ENCODE measurements at regions not wholly inside any gene's neighbourhood (a gene's known extent, or its start where the extent isn't known, plus 50 kb on each side); places are given as distances from the start of the nearest gene placed in this dataset.
A peak's percentile ranks its signal among the peaks of the same experiment; 100 is the strongest.

GRCh38 chr4:156053174-156053573 lies 99.5 kb upstream of the CTSO start:
- DNase-seq: no peak

- no peak for DNase-seq
Measured at GRCh38 chr4:156052116-156052515, 98.5 kb upstream of the CTSO start.

DNA sequence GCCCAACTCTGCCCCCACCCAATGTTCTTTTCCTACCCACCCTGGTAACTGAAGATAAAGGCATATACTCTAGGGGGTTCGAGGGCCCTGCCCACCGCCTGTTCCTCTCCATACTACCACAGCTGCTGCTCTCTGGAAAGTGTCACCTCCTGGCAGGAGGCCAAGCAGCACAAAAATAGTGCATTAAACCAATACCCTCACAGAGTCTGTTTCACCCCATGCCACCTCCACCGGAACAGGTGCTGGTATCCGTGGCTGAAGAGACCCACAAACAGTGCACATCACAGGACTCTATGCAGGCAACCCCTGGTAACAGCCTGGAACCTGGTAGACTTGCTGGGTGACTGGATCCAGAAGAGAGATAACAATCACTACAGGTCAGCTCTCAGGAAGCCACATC lies 85.1 kb upstream of the CTSO start:
- peak; percentile 83 for DNase-seq

GRCh38 chr4:156036496-156036895 lies 82.8 kb upstream of the CTSO start:
- no peak for DNase-seq

- no peak for DNase-seq
Measured at GRCh38 chr4:156029691-156030090, 76.0 kb upstream of the CTSO start.

DNA sequence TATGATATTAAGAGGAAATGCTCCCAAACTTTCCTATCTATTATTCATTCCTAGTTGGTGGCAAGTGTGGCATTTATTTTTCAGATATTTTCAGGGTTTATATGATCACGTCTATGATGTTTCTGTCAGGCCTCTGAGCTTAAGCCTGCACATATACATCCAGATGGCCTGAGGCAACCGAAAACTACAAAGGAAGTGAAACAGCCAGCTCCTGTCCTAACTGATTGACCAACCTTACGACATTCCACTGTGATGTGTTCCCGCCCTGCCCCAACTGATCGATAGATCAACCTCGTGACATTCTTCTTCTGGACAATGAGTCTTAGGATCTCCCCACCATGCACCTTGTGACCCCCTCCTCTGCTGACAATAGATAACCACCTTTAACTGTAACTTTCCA lies 67.6 kb upstream of the CTSO start:
- DNase-seq: no peak

DNA sequence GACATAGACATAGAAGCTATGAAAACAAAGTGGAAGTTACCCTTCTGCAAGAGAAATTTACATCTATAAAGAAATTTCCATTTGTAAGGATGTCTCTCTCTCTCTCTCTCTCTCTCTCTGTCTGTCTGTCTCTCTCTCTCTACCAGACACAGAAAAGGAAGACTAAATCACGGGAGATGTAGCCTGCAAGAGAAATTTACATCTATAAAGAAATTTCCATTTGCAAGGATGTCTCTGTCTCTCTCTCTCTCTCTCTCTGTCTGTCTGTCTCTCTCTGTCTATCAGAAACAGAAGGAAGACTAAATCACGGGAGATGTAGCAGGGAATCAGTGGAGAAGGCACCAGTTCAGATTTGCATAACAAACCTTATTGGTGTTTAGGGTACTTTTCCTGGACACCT lies 65.6 kb upstream of the CTSO start:
- DNase-seq: no peak

GRCh38 chr4:156018383-156018782 lies 64.7 kb upstream of the CTSO start:
- DNase-seq: no peak

GRCh38 chr4:156015781-156016180 lies 62.1 kb upstream of the CTSO start:
- DNase-seq: no peak

DNA sequence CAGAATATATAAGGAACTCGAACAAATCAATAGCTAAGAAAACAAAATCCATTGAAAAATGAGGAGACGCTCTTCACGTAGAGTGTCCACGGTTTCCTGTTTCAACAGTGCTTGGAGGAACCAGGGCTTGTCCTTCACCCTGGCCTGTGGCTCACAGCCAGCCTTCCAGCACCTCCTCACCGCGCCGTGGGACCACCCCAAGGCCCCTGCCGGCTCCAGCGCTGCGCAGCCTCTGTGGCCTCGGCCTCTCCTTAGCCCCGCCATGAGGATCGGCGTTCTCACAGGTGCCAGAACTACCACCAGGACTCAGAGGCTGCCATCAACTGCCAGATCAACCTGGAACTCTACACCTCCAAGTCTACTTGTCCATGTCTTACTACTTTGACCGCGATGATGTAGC lies 52.5 kb upstream of the CTSO start:
- DNase-seq: no peak

Measured in NCI-H82 (cell line).